NB4 (cell line): ENCODE measurements at regions not wholly inside any gene's neighbourhood (a gene's known extent, or its start where the extent isn't known, plus 50 kb on each side); places are given as distances from the start of the nearest gene placed in this dataset.
"Not testable (repeated sequence)": the region's sequence is repeated elsewhere in the genome, so short reads cannot be mapped to it uniquely, and the experiment has no call there.

Experiments
- DNase-seq: peaks from one replicate; pipeline ENCODE4 v3.0.0; 2010; ENCODE audit warnings: low read depth
- H3K4me3 ChIP-seq: one replicate; pipeline ENCODE4 v1.5.1; 2011; ENCODE audit warnings: mild to moderate bottlenecking, low read depth, low read length, moderate library complexity
- MYC ChIP-seq: IDR thresholded peaks from 2 replicates; pipeline ENCODE4 v1.6.1; 2011; ENCODE audit warnings: low read depth, low read length
- POLR2A ChIP-seq: IDR thresholded peaks from 2 replicates; pipeline ENCODE4 v1.6.1; 2011; ENCODE audit warnings: mild to moderate bottlenecking; ENCODE audit not compliant: insufficient read length; ENCODE audit errors: extremely low read depth
- TF ChIP-seq, protein P1 (sequence below): IDR thresholded peaks from 2 replicates; pipeline ENCODE4 v1.6.1; 2011; ENCODE audit warnings: low read depth, low read length
- TF ChIP-seq, protein P2 (sequence below): IDR thresholded peaks from one replicate; pipeline ENCODE4 v1.5.1; 2012; ENCODE audit warnings: low read depth, low read length

DNA sequence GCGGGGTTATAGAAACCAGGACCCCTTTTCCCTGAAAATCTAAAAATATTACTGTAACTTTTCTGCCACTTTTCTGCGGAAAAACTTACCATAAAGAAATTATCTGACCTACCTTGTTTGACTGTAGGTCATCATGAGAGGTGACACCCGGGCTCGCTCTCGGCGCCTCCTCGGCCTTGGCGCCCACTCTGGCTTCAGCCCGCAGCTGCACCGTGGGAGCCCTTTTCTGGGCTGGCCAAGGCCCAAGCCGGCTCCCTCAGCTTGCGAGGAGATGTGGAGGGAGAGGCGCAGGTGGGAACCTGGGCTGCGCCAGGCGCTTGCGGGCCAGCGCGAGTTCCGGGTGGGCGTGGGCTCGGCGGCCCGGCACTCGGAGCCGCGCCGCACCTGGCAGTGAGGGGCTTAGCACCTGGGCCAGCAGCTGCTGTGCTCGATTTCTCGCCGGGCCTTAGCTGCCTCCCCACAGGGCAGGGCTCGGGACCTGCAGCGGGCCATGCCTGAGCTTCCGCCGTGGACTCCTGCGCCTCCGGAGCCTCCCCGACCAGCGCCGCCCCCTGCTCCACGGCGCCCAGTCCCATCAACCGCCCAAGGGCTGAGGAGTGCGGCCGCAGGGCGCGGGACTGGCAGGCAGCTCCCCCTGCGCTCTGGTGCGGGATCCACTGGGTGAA is 107.7 kb upstream of the DNAJC10 start:
- TF ChIP-seq POLR2A (no peak), MYC (no peak)
- TF ChIP-seq, protein P1, sequence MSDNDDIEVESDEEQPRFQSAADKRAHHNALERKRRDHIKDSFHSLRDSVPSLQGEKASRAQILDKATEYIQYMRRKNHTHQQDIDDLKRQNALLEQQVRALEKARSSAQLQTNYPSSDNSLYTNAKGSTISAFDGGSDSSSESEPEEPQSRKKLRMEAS = no peak
- TF ChIP-seq, protein P2, sequence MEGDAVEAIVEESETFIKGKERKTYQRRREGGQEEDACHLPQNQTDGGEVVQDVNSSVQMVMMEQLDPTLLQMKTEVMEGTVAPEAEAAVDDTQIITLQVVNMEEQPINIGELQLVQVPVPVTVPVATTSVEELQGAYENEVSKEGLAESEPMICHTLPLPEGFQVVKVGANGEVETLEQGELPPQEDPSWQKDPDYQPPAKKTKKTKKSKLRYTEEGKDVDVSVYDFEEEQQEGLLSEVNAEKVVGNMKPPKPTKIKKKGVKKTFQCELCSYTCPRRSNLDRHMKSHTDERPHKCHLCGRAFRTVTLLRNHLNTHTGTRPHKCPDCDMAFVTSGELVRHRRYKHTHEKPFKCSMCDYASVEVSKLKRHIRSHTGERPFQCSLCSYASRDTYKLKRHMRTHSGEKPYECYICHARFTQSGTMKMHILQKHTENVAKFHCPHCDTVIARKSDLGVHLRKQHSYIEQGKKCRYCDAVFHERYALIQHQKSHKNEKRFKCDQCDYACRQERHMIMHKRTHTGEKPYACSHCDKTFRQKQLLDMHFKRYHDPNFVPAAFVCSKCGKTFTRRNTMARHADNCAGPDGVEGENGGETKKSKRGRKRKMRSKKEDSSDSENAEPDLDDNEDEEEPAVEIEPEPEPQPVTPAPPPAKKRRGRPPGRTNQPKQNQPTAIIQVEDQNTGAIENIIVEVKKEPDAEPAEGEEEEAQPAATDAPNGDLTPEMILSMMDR = no peak
- DNase-seq = no peak

DNA sequence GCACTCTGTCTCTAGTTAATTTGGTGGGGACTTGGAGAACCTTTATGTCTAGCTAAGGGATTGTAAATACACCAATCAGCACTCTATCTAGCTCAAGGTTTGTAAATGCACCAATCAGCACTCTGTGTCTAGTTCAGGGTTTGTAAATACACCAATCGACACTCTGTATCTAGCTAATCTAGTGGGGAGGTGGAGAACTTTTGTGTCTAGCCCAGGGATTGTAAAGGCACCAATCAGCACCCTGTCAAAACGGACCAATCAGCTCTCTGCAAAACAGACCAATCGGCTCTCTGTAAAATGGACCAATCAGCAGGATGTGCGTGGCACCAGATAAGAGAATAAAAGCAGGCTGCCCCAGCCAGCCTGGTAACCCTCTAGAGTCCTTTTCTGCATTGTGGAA is 107.1 kb upstream of the DNAJC10 start:
- DNase-seq, H3K4me3 ChIP-seq: not testable (repeated sequence)

More for the DNA sequence above, 107.7 kb upstream of the DNAJC10 start:
- H3K4me3 ChIP-seq = no peak overlapping the region

DNA sequence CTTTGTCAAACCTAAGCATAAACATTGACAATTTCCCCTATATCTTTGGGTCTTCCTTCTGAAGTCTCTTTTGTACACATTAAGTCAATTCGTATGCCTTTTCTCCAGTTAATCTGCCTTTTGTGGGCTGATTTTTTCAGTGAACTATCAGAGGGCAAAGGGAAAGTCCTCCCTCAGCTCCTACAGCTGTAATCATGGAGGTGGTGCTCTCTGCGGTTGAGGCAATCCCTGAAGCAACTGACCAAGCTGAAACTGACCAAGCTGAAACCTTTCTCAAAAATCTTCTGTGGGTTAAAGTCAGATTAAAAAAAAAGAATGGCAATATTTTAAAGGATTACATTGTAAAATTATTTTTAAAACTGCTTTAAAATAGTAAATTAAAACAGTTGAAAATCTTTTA is 105.8 kb upstream of the DNAJC10 start:
- no peak for DNase-seq
- no peak overlapping the region for H3K4me3 ChIP-seq
- TF ChIP-seq MYC (no peak), POLR2A (no peak)
- TF ChIP-seq, protein P1 = no peak
- TF ChIP-seq, protein P2 = no peak

DNA sequence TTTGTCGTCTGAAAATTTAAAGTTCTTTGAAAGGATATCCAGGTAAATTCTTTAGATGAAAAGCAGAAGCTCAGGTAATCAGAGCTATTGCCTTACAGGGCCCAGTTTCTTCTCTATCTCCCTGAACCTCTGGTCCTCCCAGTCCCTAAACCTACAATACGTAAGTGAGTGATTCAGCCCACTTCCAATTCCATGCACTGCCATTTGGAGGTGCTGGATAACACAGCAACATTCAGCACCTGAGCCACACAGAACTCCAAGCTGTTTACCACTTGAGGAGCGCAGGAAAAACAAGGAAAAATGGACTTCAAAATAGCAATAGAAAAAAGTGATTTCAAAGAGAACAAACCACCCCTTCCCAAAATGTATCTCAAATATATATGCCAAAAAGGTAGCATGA is 105.0 kb upstream of the DNAJC10 start:
- H3K4me3 ChIP-seq = no peak overlapping the region
- no peak for DNase-seq
- TF ChIP-seq, protein P1 = no peak
- no peak for TF ChIP-seq MYC
- TF ChIP-seq POLR2A = no peak
- TF ChIP-seq, protein P2 = no peak

DNA sequence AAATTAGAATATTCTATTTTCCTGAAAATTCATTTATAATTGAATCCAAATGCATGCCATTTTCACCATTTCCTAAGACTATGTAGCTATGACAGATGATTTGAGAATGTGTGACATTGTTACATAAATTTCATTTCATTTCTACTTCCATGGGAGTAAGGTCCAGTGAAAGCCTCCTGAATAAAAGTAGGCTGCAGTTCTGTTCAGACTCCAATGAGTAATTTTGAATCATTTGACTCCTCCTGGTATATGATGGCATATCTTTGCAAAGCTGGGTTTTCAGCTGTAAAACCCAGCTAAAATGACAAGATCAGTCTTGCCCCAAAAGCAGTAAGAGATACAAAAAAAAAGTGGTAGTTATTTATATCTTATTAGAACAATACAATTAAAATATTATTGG is 101.0 kb upstream of the DNAJC10 start:
- DNase-seq = no peak
- TF ChIP-seq, protein P2 = no peak
- TF ChIP-seq, protein P1 = no peak
- TF ChIP-seq POLR2A = no peak
- no peak for TF ChIP-seq MYC
- no peak overlapping the region for H3K4me3 ChIP-seq

DNA sequence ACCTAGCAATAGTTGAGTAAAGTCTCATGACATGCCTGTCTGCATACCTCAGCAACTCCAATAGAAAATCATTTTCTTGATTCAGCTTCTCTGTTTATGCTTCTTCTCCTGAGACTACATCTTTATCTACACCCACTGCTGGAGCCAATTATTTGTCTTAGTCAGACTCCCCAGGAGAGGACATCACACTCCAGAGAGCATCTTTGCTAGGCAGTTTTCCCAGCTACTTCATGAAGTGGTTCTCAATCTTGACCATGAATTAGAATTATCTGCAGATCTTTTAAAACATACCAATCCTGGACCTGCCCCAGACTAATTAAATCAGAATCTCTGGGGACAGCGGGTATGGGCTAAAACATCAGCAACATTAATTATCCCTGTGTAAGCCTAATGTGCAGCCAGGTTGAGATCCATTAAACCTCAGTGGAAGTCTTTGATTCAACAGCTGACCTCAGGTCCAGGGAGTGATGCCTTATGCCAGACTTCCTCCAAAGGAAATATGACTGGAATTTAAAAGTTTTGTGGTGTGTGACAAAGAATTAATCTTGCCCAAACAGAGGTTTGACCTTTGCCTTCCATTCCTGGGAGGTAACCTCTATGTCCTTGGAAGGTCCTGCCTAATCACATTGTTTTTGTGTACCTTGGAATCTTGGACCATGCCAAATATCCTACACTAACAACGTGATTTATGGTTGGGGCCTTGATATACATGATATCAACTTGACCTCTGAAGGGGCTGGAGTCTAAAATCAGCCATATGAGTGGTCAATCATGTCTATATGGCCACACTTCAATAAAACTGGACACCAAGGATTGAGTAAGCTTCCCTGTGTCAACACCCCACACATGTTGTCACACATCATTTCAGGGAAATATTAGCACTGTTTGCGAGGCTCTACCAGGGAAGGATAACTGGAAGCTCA is 99.3 kb upstream of the DNAJC10 start:
- no peak for TF ChIP-seq POLR2A
- TF ChIP-seq, protein P1 = no peak
- TF ChIP-seq, protein P2 = no peak
- H3K4me3 ChIP-seq = no peak overlapping the region
- DNase-seq = no peak
